ENCODE measurements at regions not wholly inside any gene's neighbourhood (a gene's known extent, or its start where the extent isn't known, plus 50 kb on each side); places are given as distances from the start of the nearest gene placed in this dataset.

- H3K4me1 Mint-ChIP-seq (ENCODE audit: low read depth) = peaks cover 62% of the 10 kb centered on the region
- no peaks in the 10 kb centered on the region for H3K27me3 Mint-ChIP-seq
- H3K9me3 Mint-ChIP-seq = no peaks in the 10 kb centered on the region
- POLR2A ChIA-PET = interaction anchor here (3.9 kb wide), 1 partner anchor 10 kb away, joined by 21 read pairs; no protein-coding TSS in a partner anchor
- ATAC-seq (ENCODE audit: poor library complexity) (no peak), DNase-seq (no peak)
- H3K36me3 Mint-ChIP-seq (ENCODE audit: low read depth) = no peaks in the 10 kb centered on the region
- Histone ChIP-seq H3K36me3 (ENCODE audit: insufficient read depth, low read length) (no peaks in the 10 kb centered on the region), H3K27ac (ENCODE audit: low read depth in 1 of 2, low read length in 2 of 2) (no peak overlapping the region), H3K4me1 (ENCODE audit: insufficient read depth, low read length) (peaks cover 52% of the 10 kb centered on the region), H3K4me3 (ENCODE audit: low read length) (no peak overlapping the region), H3K27me3 (ENCODE audit: control insufficient read depth in 1 of 2, insufficient read depth in 2 of 2, low read length in 2 of 2) (no peaks in the 10 kb centered on the region), H3K9me3 (ENCODE audit: control insufficient read depth in 1 of 2, insufficient read depth in 1 of 2, low read length in 2 of 2) (peaks cover 0 to 10% of the 10 kb centered on the region in 2 experiments)
- peak overlapping the region; percentile 98 for H3K27ac Mint-ChIP-seq
- intact Hi-C loops (cut with DNase I, micrococcal nuclease) = no loop called here
- H3K4me3 Mint-ChIP-seq = no peak overlapping the region
- CTCF ChIA-PET = interaction anchor here (0.6 kb wide), 1 partner anchor 476 kb away, joined by 4 read pairs; no protein-coding TSS in a partner anchor
- no peak for TF ChIP-seq CTCF (IDR thresholded peaks at IDR 0.05)
Measured at GRCh38 chr3:43191116-43191515, 85.2 kb upstream of the POMGNT2 start.

- Histone ChIP-seq H3K27ac (ENCODE audit: low read depth in 1 of 2, low read length in 2 of 2) (no peak overlapping the region), H3K9me3 (ENCODE audit: control insufficient read depth in 1 of 2, insufficient read depth in 1 of 2, low read length in 2 of 2) (peaks cover 0 to 10% of the 10 kb centered on the region in 2 experiments), H3K4me1 (ENCODE audit: insufficient read depth, low read length) (peaks cover 47% of the 10 kb centered on the region), H3K36me3 (ENCODE audit: insufficient read depth, low read length) (no peaks in the 10 kb centered on the region), H3K27me3 (ENCODE audit: control insufficient read depth in 1 of 2, insufficient read depth in 2 of 2, low read length in 2 of 2) (no peaks in the 10 kb centered on the region), H3K4me3 (ENCODE audit: low read length) (no peak overlapping the region)
- Mint-ChIP-seq H3K9me3 (no peaks in the 10 kb centered on the region), H3K4me3 (no peak overlapping the region), H3K27ac (no peak overlapping the region), H3K36me3 (ENCODE audit: low read depth) (no peaks in the 10 kb centered on the region), H3K4me1 (ENCODE audit: low read depth) (peaks cover 62% of the 10 kb centered on the region), H3K27me3 (no peaks in the 10 kb centered on the region)
- ATAC-seq (ENCODE audit: poor library complexity) (no peak), DNase-seq (no peak)
- intact Hi-C loops (cut with DNase I, micrococcal nuclease) = no loop called here
- ChIA-PET POLR2A (interaction anchor here (3.9 kb wide), 1 partner anchor 10 kb away, joined by 21 read pairs; no protein-coding TSS in a partner anchor), CTCF (no interaction called here)
- TF ChIP-seq CTCF (IDR thresholded peaks at IDR 0.05) = no peak
Measured at GRCh38 chr3:43190670-43191069, 84.8 kb upstream of the POMGNT2 start.

GRCh38 chr3:43187836-43188479 lies 82.1 kb upstream of the POMGNT2 start:
- H3K9me3 Mint-ChIP-seq = no peaks in the 10 kb centered on the region
- ChIA-PET POLR2A (interaction anchor here (1.5 to 1.6 kb wide), 2 partner anchors 8 to 16 kb away, joined by 3 to 7 read pairs; no protein-coding TSS in a partner anchor), CTCF (no interaction called here)
- H3K27ac Mint-ChIP-seq = no peak overlapping the region
- Histone ChIP-seq H3K36me3 (ENCODE audit: insufficient read depth, low read length) (no peaks in the 10 kb centered on the region), H3K4me3 (ENCODE audit: low read length) (no peak overlapping the region), H3K27me3 (ENCODE audit: control insufficient read depth in 1 of 2, insufficient read depth in 2 of 2, low read length in 2 of 2) (no peaks in the 10 kb centered on the region), H3K9me3 (ENCODE audit: control insufficient read depth in 1 of 2, insufficient read depth in 1 of 2, low read length in 2 of 2) (peaks cover 0 to 10% of the 10 kb centered on the region in 2 experiments), H3K4me1 (ENCODE audit: insufficient read depth, low read length) (peaks cover 22% of the 10 kb centered on the region), H3K27ac (ENCODE audit: low read depth in 1 of 2, low read length in 2 of 2) (no peak overlapping the region)
- H3K4me3 Mint-ChIP-seq = no peak overlapping the region
- H3K4me1 Mint-ChIP-seq (ENCODE audit: low read depth) = peaks cover 48% of the 10 kb centered on the region
- H3K27me3 Mint-ChIP-seq = no peaks in the 10 kb centered on the region
- intact Hi-C loops (cut with DNase I, micrococcal nuclease) = no loop called here
- no peak for ATAC-seq (ENCODE audit: poor library complexity)
- no peak for TF ChIP-seq CTCF (IDR thresholded peaks at IDR 0.05)
- no peaks in the 10 kb centered on the region for H3K36me3 Mint-ChIP-seq (ENCODE audit: low read depth)
- DNase-seq = no peak

Data from CD4-positive, alpha-beta T cell (primary cell).